ENCODE measurements at regions not wholly inside any gene's neighbourhood (a gene's known extent, or its start where the extent isn't known, plus 50 kb on each side); places are given as distances from the start of the nearest gene placed in this dataset.

DNA sequence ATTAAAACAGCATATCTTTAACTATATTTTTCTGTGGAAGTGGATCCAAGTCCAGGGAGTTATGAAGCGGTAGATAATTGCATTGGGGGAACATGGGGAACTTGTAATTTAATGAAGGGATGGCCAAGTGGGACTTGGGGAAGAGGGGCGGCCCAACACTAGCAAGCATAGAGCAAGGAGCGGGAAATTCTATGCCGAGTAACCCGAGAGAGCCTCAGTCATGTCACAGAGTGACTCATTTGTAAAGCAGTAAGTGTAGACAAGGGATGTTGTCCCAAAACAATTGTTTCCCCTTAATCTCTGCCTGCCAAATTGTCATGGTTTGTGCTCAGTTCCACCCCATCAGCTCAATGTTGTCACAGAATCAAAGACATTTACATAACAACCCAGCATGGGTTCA lies 620.1 kb downstream of the AJAP1 start:
- no peaks in the 10 kb centered on the region for H3K9me3 ChIP-seq (replicated peaks)
- no peaks in the 10 kb centered on the region for H3K36me3 ChIP-seq
- H3K27me3 ChIP-seq (ENCODE audit: low read depth), result peaks cover 68% of the 10 kb centered on the region
- no peak overlapping the region for H3K27ac ChIP-seq (replicated peaks)
- DNase-seq, result no peak
- intact Hi-C loops (cut with micrococcal nuclease), result no loop called here
- TF ChIP-seq, protein P1, sequence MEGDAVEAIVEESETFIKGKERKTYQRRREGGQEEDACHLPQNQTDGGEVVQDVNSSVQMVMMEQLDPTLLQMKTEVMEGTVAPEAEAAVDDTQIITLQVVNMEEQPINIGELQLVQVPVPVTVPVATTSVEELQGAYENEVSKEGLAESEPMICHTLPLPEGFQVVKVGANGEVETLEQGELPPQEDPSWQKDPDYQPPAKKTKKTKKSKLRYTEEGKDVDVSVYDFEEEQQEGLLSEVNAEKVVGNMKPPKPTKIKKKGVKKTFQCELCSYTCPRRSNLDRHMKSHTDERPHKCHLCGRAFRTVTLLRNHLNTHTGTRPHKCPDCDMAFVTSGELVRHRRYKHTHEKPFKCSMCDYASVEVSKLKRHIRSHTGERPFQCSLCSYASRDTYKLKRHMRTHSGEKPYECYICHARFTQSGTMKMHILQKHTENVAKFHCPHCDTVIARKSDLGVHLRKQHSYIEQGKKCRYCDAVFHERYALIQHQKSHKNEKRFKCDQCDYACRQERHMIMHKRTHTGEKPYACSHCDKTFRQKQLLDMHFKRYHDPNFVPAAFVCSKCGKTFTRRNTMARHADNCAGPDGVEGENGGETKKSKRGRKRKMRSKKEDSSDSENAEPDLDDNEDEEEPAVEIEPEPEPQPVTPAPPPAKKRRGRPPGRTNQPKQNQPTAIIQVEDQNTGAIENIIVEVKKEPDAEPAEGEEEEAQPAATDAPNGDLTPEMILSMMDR (IDR thresholded peaks at IDR 0.05; ENCODE audit: borderline replicate concordance), result no peak
- H3K4me3 ChIP-seq, result no peak overlapping the region
- H3K4me1 ChIP-seq, result no peaks in the 10 kb centered on the region

DNA sequence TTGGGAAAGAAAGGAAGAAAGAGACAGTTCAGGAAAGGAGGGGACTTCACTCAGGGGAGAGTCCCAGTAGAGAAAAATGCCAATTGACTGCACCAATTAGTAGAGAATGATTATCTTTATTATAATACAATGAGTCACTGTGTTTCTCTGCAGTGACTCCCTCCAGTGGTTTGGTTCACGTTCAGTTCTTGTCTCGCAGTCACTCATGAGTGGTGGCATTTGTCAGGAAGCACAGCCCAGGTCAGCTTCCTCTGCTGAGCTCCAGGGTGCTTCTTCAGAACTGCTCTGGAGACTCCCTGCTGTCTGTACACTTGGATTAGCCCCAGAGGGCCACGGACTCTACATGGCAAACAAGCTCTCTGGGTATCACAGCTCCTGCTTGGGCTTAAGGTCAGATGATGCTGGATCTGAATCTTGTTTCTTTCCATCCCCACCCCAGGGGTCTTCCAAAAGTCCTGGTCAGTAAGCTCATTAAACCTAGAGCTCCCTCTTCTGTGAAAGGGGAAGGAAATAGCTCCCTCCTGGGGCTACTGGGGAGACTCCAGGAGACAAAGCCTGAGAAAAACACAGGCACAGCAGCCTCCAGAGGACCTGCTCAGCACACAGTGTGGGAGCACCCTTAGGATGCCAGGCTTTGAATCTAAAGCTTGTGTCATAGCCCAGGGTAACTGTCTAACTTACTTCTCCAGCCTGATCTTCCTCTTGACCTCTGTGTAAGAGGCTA lies 619.0 kb downstream of the AJAP1 start:
- H3K27ac ChIP-seq (replicated peaks), result no peak overlapping the region
- DNase-seq, result no peak
- peaks cover 4% of the 10 kb centered on the region for H3K9me3 ChIP-seq (replicated peaks)
- H3K36me3 ChIP-seq, result no peaks in the 10 kb centered on the region
- H3K4me3 ChIP-seq, result no peak overlapping the region
- TF ChIP-seq, protein P1 (IDR thresholded peaks at IDR 0.05; ENCODE audit: borderline replicate concordance), result no peak
- intact Hi-C loops (cut with micrococcal nuclease), result no loop called here
- H3K4me1 ChIP-seq, result no peaks in the 10 kb centered on the region
- H3K27me3 ChIP-seq (ENCODE audit: low read depth), result peaks cover 78% of the 10 kb centered on the region

DNA sequence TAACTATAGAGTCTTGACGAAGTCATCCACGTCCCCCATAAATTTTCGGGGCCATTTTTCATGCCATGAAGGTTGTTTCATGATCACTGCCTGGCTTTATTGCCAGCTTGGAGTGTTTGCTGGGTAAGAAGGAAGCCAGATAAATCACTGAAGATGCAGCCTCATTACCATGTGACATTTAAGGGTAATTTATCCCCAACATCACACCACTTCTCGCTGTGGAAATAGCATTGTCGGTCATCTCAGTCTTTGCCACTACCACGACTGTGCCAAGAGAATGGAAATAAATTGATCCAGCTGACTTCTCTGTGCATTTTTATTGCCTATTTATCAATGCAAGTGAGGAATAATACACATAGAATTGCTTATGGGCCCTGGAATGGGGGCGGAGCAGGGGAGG lies 617.9 kb downstream of the AJAP1 start:
- Histone ChIP-seq H3K27me3 (ENCODE audit: low read depth) (peaks cover 88% of the 10 kb centered on the region), H3K4me3 (no peak overlapping the region), H3K36me3 (no peaks in the 10 kb centered on the region), H3K4me1 (no peaks in the 10 kb centered on the region), H3K27ac (replicated peaks) (no peak overlapping the region), H3K9me3 (replicated peaks) (peaks cover 4% of the 10 kb centered on the region)
- no peak for DNase-seq
- TF ChIP-seq, protein P1 (IDR thresholded peaks at IDR 0.05; ENCODE audit: borderline replicate concordance), result no peak
- intact Hi-C loops (cut with micrococcal nuclease), result no loop called here

DNA sequence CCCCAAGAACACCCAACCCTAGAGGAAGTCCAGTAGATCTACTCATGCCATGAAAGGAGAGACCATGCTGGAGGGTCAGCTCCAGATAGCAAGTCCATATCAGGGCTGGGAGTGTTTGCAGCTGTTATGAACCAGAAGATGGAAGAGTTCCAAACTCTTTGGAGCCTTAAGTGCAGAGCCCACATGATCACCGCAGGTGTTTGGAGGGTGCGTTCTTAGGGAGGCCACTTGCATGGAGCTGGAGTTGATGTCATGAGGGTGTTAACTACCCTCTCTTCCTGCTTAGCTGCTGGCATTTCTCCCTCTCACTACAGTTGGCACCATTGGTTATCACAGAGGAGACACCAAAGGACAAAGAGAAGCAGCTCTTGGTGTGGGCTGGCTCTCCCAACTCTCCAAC lies 616.9 kb downstream of the AJAP1 start:
- peaks cover 92% of the 10 kb centered on the region for H3K27me3 ChIP-seq (ENCODE audit: low read depth)
- intact Hi-C loops (cut with micrococcal nuclease), result no loop called here
- peaks cover 4% of the 10 kb centered on the region for H3K9me3 ChIP-seq (replicated peaks)
- H3K36me3 ChIP-seq, result no peaks in the 10 kb centered on the region
- no peak overlapping the region for H3K4me3 ChIP-seq
- H3K4me1 ChIP-seq, result no peaks in the 10 kb centered on the region
- DNase-seq, result no peak
- no peak overlapping the region for H3K27ac ChIP-seq (replicated peaks)
- TF ChIP-seq, protein P1 (IDR thresholded peaks at IDR 0.05; ENCODE audit: borderline replicate concordance), result no peak

DNA sequence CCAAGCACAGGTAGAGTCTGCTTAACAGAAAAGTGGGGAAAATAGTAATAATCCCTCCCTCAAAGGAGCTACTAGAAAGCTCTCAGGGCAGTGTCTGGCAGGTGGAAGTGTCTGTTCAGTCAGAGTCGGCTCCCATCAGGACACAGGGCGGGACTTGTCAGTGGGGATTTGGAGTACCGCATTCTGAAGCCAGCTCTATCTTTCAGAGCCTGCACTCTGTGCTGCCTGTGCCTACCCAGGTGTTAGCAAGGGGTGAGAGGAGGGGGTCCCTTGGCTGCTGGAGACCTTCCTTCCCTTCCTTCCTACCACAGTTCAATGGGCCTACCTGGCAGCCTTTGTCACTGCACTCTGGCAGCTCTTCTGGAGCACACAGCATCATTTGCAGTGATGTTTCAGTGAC lies 615.5 kb downstream of the AJAP1 start:
- H3K27ac ChIP-seq (replicated peaks), result no peak overlapping the region
- no peaks in the 10 kb centered on the region for H3K36me3 ChIP-seq
- no peaks in the 10 kb centered on the region for H3K4me1 ChIP-seq
- peaks cover 4% of the 10 kb centered on the region for H3K9me3 ChIP-seq (replicated peaks)
- no peak for DNase-seq
- peaks cover 93% of the 10 kb centered on the region for H3K27me3 ChIP-seq (ENCODE audit: low read depth)
- TF ChIP-seq, protein P1 (IDR thresholded peaks at IDR 0.05; ENCODE audit: borderline replicate concordance), result no peak
- intact Hi-C loops (cut with micrococcal nuclease), result no loop called here
- H3K4me3 ChIP-seq, result no peak overlapping the region
